NCI-H1694 (cell line): ENCODE measurements at regions not wholly inside any gene's neighbourhood (a gene's known extent, or its start where the extent isn't known, plus 50 kb on each side); places are given as distances from the start of the nearest gene placed in this dataset.

Experiments
- DNase-seq: peaks from one replicate; lab custom pipeline; 2025; lab: John Stamatoyannopoulos, UW

GRCh38 chr20:56998438-56998837, 268.0 kb downstream of the BMP7 start:
- DNase-seq = no peak

DNA sequence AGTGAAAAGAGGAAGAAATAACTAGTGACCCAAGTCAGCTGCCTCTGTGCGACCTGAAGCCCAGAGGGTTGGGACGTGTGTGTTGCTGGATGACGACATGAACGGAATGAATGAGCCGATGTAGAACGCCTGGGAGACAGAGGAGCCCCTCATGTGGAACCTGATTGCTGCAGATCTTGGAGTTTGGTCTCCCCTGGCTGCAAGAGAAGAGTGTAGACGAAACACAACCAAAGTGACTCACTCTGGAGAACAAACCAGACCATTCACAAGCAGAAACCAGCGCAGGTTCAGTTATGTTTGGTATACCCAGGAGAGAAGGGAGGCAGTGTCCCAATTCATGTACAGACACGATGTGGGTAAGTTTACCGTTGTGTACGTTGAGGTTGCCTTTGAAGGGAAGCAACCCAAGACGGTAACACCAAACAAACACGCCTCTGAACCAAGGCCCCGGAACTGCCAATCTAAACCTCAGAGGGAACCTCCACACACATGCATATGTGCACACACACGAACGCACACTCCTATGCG, 265.9 kb downstream of the BMP7 start:
- DNase-seq = no peak

DNA sequence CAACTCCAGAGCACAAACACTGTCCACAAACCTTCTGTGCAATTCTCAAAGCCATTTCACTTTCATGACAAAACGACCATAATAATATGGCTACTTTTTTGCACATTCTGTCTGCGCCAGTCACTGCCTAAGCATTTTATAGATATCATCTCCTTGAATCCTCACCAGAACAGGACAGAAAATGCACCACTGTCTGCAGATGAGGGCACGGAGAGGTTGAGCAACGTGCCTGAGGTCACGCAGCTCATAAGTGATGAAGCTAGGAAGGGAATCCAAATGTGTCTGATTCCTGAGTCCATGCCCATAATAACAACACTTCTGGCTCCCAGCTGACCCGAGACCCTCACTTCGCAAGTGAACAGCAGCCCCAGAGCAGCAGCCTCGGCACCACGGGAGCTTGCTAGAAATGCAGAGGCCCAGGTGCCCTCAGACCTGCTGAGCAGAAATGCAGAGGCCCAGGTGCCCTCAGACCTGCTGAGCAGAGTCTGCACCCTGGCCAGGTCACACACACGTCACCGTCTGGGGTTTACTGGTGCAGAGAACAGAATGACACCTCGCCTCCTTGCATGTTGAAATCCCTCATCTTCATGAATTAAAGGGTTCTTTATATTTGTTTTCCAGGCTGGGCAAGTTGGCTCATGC, 265.2 kb downstream of the BMP7 start:
- no peak for DNase-seq

GRCh38 chr20:57002066-57002570, 264.3 kb downstream of the BMP7 start:
- no peak for DNase-seq

- DNase-seq = no peak
Observed at GRCh38 chr20:57003012-57003411, 263.4 kb downstream of the BMP7 start.

DNA sequence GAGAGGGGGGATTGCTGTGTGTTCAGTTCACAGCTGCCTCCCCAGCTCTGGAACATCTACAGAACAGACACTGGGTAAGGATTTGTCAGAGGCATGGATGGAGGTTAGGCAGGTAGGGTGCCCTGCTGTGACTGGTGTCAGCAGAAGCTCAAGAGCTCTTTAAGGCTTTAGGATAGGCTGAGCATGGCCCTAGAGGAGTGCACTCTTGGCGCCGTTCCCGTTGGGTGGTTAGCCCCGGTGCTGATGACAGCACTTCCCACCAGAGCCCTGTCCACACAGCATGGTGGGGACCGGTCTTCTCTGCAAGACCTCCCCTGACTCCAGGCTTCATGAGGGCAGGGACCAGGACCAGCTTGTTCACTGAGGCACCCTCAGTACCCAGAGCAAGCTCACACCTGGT, 262.0 kb downstream of the BMP7 start:
- DNase-seq = no peak

DNA sequence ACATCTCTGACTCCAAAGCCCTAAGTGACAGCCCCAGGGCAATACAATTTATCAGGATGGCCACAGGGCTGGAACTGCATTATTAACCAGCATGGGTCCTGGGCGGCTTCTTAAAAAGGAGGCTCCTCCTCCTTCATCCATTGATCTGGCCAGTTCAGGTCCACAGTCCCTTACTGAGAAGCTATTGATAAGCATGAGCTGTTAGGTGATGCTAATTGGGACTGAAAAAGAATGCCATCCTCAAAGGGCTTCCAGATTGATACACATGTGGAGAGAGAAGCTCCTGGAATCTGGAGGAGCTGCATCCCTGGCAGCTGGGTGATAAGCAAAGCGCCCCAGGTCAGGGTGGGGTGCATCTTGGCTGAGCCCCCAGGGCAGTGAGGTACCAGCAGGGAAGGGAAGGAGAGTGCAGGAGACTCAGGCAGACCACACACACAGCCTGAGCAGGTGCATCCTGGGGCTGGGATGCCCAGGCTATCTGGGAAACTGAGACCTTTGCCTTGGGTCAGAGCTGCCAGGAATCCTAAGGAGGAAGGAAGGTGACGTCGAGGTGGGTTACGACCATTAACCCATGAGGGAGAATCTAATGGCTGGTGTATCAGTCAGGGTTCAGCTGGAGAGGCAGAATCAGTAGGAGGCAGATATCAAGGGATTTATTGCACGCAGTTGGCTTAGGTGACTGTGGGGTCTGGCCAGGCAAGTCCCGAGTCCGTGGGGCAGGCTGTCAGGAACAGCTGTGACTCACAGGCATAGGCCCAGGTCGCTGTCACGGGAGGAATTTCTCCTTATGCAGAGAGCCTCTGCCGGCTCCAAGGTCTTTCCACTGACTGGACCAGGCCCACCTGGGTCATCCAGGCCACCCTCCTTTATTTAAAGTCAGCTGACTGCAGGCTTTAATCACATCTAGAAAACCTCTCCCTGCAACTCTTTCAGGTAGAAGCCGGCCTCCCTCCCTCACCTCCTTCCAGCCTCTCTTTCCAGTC, 261.2 kb downstream of the BMP7 start:
- DNase-seq = no peak

DNA sequence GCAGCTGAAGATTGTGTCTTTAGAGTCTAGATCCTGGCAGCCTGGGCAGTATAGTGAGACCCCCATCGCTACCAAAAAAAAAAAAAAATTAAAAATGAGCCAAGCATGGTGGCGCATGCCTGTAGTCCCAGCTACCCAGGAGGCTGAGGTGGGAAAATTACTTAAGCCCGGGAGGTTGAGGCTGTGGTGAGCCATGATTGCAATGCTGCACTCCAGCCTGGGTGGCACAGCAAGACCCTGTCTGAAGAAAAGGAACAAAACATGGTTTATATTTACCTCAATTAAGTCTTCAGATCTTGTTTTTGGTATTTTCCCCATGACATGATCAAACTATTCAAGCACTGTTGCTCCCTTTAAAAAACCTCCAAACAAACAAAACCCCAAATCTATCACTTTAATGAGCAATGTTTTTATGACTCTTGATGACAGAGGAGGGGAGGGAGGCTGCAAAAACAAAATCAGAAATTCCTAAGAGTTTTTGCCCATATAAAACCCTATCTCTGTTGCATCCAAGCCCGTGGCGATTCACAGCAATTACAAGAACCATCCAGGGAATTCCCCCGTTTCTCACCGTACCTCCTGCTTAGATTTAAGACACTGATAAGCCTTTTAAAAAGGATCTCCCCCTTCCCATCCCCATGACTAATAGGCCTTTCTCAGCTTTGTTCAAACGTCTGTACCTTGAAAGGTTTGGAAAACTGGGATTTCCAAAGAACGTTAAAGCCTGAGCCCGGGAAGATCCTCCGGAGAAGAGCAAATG, 259.9 kb downstream of the BMP7 start:
- DNase-seq = no peak

DNA sequence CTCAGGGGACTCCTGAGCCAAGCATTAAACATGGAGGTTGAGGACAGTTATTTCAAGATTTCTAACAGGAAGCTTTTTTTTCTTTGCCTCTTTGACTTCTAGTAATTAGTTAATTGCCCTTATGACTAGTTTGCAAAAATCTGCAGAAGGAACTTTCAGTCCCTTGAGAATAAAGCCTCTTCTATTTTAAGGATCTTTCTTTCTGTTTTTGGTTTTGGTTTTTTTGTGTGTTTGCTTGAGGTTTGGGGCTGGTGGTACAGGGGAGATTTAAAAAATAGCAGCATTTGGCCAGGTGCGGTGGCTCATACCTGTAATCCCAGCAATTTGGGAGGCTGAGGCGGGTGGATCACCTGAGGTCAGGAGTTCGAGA, 259.3 kb downstream of the BMP7 start:
- DNase-seq = no peak

- no peak for DNase-seq
Observed at GRCh38 chr20:57008217-57008616, 258.2 kb downstream of the BMP7 start.

DNA sequence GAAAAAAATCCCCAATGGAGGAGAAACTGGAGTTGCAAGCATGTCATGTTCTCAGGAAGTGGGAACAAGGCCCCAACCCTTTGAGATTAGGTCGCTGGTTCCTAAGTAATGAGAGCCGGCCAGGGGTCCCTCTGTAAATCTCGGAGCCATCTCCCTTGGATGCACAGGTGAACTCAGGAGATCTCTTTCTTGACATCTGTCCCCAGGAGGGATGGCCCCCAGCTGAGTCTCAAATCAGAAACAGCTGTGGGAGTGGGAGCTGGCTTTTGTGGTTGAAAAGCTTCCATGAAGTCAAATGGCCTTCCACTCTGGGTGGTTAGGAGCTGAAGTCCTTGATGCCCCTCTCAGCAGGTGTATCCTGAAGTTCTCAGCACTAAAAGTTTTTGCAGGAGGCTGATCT, 257.1 kb downstream of the BMP7 start:
- DNase-seq = no peak

DNA sequence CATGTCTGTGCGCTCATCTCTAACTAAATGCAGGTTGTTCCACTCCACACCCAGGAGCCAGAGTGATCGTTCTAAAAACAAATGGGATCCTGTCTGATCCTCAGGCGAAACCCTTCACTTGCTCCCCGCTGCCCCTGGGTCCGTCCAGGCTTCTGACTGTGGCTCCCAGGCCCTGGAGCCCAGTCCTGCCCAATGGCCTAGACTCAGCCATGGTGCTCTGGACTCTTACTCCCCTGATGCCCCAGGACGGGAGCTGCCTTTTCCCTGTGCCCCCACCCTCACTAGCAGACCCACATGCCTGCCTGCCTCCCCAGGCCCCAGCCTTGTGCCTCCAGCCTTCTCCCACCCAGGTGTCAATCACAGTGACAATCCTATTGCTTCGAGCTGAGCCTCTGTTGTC, 256.7 kb downstream of the BMP7 start:
- no peak for DNase-seq

GRCh38 chr20:57012691-57013090, 253.8 kb downstream of the BMP7 start:
- DNase-seq = no peak

GRCh38 chr20:57013217-57013616, 253.2 kb downstream of the BMP7 start:
- DNase-seq = no peak

DNA sequence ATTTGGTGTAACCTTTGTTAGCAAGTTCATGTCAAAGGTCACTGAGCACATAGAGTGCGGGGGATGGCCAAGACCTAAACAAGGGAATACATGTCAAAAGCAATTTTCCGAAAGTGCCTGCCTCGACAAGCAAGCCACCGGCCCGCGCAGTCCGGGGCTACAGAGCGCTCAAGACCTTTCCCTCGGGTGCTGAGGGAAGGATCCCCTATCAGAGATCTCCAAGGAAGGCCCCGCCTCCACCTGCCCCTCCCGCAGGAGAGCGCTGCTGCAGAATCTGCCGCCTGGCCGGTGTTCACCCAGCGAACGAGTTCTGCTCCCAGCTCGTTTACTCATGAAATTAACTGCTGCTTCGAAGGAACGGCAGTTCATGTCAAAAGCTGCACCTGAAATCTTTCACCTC, 252.7 kb downstream of the BMP7 start:
- DNase-seq = no peak

DNA sequence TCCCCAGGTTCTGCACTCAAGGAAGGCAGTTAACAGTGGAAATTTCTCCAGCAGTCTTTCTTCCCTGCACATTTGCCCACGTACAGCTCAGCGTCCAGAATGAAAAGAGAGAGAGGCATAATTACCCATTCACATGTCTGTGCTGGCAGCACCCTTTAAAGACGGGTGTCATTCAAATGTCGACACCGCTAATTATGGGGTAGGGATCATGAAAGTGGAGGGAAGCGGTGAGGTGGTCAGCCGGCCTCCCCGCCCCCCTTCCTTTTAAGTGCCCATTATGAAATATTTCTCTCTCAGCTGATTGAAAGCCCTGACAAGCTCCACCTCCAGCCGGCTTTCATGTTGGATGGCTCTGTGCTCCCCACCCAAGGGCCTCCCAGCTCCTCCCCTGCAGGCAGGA, 246.1 kb downstream of the BMP7 start:
- no peak for DNase-seq

- no peak for DNase-seq
Observed at GRCh38 chr20:57022306-57022705, 244.1 kb downstream of the BMP7 start.

- DNase-seq = no peak
Observed at GRCh38 chr20:57023007-57023406, 243.4 kb downstream of the BMP7 start.

- DNase-seq = no peak
Observed at GRCh38 chr20:57023997-57024396, 242.4 kb downstream of the BMP7 start.

DNA sequence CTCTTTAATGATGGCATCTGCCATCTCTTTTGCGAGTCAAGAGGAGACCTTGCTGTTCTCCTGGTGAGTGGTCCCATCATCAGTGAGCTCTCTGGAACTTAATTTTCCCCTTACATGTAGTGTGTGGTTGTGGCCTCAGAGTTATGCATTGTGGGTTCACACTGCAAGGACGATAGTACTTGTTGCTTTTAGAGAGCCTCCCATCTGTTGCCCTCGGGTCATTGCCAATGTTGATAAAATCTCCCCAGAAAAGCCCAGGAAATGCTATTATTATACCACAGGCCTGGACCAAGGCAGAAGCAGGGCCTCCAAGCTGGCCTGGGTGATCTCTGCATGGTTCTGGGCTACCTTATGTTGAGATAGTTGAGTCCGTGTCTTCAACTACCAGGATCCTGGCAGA, 241.6 kb downstream of the BMP7 start:
- DNase-seq = no peak

DNA sequence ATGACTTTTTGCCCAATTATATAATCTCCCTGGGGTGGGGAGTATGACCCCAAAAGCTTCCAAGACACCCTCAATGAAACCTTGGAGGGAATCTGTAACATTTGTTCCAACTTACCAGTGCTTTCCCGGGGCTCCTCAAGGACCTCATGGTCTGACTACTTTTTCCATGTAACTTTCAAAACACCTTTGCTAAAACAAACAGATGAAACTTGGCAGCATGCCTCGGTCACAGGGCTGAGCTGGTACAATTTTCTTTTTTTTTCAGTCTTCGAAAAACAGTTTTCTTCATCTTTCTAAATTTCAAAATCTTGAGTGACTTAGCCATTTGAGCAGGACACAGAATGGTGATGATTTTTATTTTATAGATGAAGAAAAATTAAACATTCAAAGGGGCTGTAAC, 241.2 kb downstream of the BMP7 start:
- no peak for DNase-seq

- no peak for DNase-seq
Observed at GRCh38 chr20:57025666-57026224, 240.7 kb downstream of the BMP7 start.
